ENCODE measurements at regions not wholly inside any gene's neighbourhood (a gene's known extent, or its start where the extent isn't known, plus 50 kb on each side); places are given as distances from the start of the nearest gene placed in this dataset.

DNA sequence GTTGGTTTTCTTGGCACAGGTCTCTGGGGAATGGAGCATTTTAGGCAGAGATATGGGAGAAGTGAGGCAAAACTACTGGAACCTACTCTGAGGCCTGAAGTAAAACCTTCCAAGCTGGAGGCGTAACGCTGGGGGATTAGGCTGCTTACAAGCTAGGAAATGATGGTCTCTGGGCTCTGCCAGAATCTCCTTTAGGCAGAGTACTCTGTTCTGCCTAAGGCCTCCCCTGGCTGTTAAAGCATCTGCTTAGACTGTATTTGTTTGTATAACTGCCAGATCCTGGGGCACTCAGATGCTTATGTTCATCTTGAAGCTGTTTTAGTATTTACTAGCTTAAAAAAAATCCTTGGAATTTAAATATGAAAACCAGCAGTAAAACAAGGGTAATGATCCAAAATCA is 822.2 kb downstream of the RPA4 start:
- TF ChIP-seq, protein P1, sequence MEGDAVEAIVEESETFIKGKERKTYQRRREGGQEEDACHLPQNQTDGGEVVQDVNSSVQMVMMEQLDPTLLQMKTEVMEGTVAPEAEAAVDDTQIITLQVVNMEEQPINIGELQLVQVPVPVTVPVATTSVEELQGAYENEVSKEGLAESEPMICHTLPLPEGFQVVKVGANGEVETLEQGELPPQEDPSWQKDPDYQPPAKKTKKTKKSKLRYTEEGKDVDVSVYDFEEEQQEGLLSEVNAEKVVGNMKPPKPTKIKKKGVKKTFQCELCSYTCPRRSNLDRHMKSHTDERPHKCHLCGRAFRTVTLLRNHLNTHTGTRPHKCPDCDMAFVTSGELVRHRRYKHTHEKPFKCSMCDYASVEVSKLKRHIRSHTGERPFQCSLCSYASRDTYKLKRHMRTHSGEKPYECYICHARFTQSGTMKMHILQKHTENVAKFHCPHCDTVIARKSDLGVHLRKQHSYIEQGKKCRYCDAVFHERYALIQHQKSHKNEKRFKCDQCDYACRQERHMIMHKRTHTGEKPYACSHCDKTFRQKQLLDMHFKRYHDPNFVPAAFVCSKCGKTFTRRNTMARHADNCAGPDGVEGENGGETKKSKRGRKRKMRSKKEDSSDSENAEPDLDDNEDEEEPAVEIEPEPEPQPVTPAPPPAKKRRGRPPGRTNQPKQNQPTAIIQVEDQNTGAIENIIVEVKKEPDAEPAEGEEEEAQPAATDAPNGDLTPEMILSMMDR (IDR thresholded peaks at IDR 0.05): no peak
- TF ChIP-seq TCF7L2 (IDR thresholded peaks at IDR 0.05; ENCODE audit: low read depth, low read length): no peak
- TF ChIP-seq POLR2AphosphoS5 (IDR thresholded peaks at IDR 0.05; ENCODE audit: low read depth, low read length): no peak
- TF ChIP-seq, protein P2, sequence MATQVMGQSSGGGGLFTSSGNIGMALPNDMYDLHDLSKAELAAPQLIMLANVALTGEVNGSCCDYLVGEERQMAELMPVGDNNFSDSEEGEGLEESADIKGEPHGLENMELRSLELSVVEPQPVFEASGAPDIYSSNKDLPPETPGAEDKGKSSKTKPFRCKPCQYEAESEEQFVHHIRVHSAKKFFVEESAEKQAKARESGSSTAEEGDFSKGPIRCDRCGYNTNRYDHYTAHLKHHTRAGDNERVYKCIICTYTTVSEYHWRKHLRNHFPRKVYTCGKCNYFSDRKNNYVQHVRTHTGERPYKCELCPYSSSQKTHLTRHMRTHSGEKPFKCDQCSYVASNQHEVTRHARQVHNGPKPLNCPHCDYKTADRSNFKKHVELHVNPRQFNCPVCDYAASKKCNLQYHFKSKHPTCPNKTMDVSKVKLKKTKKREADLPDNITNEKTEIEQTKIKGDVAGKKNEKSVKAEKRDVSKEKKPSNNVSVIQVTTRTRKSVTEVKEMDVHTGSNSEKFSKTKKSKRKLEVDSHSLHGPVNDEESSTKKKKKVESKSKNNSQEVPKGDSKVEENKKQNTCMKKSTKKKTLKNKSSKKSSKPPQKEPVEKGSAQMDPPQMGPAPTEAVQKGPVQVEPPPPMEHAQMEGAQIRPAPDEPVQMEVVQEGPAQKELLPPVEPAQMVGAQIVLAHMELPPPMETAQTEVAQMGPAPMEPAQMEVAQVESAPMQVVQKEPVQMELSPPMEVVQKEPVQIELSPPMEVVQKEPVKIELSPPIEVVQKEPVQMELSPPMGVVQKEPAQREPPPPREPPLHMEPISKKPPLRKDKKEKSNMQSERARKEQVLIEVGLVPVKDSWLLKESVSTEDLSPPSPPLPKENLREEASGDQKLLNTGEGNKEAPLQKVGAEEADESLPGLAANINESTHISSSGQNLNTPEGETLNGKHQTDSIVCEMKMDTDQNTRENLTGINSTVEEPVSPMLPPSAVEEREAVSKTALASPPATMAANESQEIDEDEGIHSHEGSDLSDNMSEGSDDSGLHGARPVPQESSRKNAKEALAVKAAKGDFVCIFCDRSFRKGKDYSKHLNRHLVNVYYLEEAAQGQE (IDR thresholded peaks at IDR 0.05; ENCODE audit: insufficient read depth in 1 of 2, low read depth in 2 of 2, low read length in 1 of 2): no peak
